ENCODE measurements at regions not wholly inside any gene's neighbourhood (a gene's known extent, or its start where the extent isn't known, plus 50 kb on each side); places are given as distances from the start of the nearest gene placed in this dataset.

DNA sequence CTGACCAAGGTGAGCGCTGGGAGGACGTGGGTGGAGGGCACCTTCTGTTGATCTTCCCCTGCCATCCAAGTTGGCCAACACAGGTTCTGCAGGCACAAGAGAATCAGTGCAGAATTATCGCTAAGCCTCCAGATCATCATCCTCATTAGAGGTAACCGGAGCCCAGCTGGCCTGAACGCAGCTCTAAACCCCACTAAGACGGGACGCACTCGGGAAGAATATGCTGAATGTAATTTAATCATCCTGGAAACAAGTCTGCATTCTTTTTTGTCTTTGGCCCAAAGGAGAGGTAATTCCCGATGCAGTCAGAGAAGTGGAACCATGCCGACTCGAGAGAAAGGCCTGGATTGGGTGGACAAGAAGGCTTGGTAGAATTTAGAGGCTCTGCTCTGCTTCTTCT is 111.0 kb upstream of the GSC start:
- H3K27me3 ChIP-seq (replicated peaks; ENCODE audit: control insufficient read depth, insufficient read depth, low read length, poor library complexity, severe bottlenecking): no peaks in the 10 kb centered on the region
- no peak overlapping the region for H3K27ac ChIP-seq (ENCODE audit: insufficient read depth, low read length, poor library complexity, severe bottlenecking)
- DNase-seq: no peak
- H3K4me3 ChIP-seq (ENCODE audit: insufficient read depth, low read depth, low read length, poor library complexity, severe bottlenecking): no peak overlapping the region
- H3K9me3 ChIP-seq (ENCODE audit: control insufficient read depth, low read length): no peaks in the 10 kb centered on the region
- no peaks in the 10 kb centered on the region for H3K36me3 ChIP-seq (ENCODE audit: control insufficient read depth, insufficient read depth, low read length)
- H3K4me1 ChIP-seq (ENCODE audit: control insufficient read depth, insufficient read depth, low read length, poor library complexity, severe bottlenecking): no peaks in the 10 kb centered on the region

- H3K9me3 ChIP-seq (ENCODE audit: control insufficient read depth, low read length): no peaks in the 10 kb centered on the region
- no peaks in the 10 kb centered on the region for H3K4me1 ChIP-seq (ENCODE audit: control insufficient read depth, insufficient read depth, low read length, poor library complexity, severe bottlenecking)
- H3K27ac ChIP-seq (ENCODE audit: insufficient read depth, low read length, poor library complexity, severe bottlenecking): no peak overlapping the region
- no peak for DNase-seq
- no peak overlapping the region for H3K4me3 ChIP-seq (ENCODE audit: insufficient read depth, low read depth, low read length, poor library complexity, severe bottlenecking)
- H3K36me3 ChIP-seq (ENCODE audit: control insufficient read depth, insufficient read depth, low read length): no peaks in the 10 kb centered on the region
- no peaks in the 10 kb centered on the region for H3K27me3 ChIP-seq (replicated peaks; ENCODE audit: control insufficient read depth, insufficient read depth, low read length, poor library complexity, severe bottlenecking)
Observed at GRCh38 chr14:94880106-94880505, 110.2 kb upstream of the GSC start.

DNA sequence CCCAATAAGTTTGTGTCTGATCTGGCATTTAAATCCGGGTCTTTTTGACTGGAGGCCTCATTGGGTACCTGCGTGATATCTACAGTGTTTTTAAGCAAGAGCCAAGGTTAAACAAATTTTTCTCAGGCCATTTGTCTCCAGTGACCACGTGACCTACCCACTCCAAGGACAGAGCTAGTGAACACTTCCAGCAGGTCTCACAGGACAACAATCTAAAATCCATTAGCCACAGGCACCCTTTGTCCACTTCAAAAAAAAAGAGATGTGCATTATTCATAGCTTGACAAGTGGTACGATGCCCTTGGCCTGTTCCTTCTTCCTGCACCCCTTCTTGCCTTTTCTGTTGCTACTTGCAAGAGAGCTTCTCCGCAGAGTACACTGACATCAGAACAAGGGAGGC is 109.6 kb upstream of the GSC start:
- no peaks in the 10 kb centered on the region for H3K27me3 ChIP-seq (replicated peaks; ENCODE audit: control insufficient read depth, insufficient read depth, low read length, poor library complexity, severe bottlenecking)
- no peaks in the 10 kb centered on the region for H3K9me3 ChIP-seq (ENCODE audit: control insufficient read depth, low read length)
- no peak overlapping the region for H3K4me3 ChIP-seq (ENCODE audit: insufficient read depth, low read depth, low read length, poor library complexity, severe bottlenecking)
- H3K27ac ChIP-seq (ENCODE audit: insufficient read depth, low read length, poor library complexity, severe bottlenecking): no peak overlapping the region
- no peaks in the 10 kb centered on the region for H3K36me3 ChIP-seq (ENCODE audit: control insufficient read depth, insufficient read depth, low read length)
- no peak for DNase-seq
- H3K4me1 ChIP-seq (ENCODE audit: control insufficient read depth, insufficient read depth, low read length, poor library complexity, severe bottlenecking): no peaks in the 10 kb centered on the region

DNA sequence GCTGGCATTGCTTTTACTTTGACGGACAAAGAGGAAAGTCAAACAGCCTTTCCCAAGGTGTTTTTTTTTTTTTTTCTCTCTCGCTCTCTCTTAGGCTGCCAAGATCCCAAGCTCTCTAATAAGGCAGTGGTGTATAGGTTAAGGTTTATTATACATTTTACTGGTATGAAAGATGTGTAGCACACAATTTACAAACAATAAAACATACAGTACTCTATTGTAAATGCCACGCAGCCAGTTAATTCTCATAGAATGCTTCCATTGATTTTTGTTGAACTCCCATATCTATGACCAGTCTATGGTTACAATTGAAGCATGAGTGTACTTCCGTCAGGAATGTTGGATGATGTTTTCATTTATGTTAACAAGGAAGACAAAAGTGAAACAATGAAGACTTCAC is 106.4 kb upstream of the GSC start:
- Histone ChIP-seq H3K36me3 (ENCODE audit: control insufficient read depth, insufficient read depth, low read length) (no peaks in the 10 kb centered on the region), H3K4me1 (ENCODE audit: control insufficient read depth, insufficient read depth, low read length, poor library complexity, severe bottlenecking) (no peaks in the 10 kb centered on the region), H3K27me3 (replicated peaks; ENCODE audit: control insufficient read depth, insufficient read depth, low read length, poor library complexity, severe bottlenecking) (peaks cover 2% of the 10 kb centered on the region), H3K4me3 (ENCODE audit: insufficient read depth, low read depth, low read length, poor library complexity, severe bottlenecking) (no peak overlapping the region), H3K27ac (ENCODE audit: insufficient read depth, low read length, poor library complexity, severe bottlenecking) (no peak overlapping the region), H3K9me3 (ENCODE audit: control insufficient read depth, low read length) (no peaks in the 10 kb centered on the region)
- DNase-seq: no peak

DNA sequence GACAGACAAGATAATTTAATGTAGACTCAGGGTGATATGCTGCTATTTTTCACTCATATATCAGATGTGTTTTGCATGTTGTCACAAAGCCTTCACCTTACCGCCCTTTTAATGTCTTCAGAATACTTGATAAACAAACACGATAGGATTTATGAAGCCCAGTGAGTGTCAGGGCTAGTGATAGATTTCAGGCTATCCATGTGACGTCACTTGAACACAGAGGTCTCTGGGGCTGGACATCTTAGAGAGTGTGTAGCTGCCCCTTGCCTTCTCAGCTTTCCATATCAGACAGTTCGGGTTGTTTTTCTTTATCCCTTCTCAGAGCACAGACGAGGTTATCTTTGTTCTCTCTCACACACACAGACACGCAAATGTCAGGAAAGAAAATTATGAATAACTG is 105.3 kb upstream of the GSC start:
- no peak for DNase-seq
- Histone ChIP-seq H3K36me3 (ENCODE audit: control insufficient read depth, insufficient read depth, low read length) (no peaks in the 10 kb centered on the region), H3K4me3 (ENCODE audit: insufficient read depth, low read depth, low read length, poor library complexity, severe bottlenecking) (no peak overlapping the region), H3K27ac (ENCODE audit: insufficient read depth, low read length, poor library complexity, severe bottlenecking) (no peak overlapping the region), H3K4me1 (ENCODE audit: control insufficient read depth, insufficient read depth, low read length, poor library complexity, severe bottlenecking) (no peaks in the 10 kb centered on the region), H3K27me3 (replicated peaks; ENCODE audit: control insufficient read depth, insufficient read depth, low read length, poor library complexity, severe bottlenecking) (peaks cover 2% of the 10 kb centered on the region), H3K9me3 (ENCODE audit: control insufficient read depth, low read length) (no peaks in the 10 kb centered on the region)

DNA sequence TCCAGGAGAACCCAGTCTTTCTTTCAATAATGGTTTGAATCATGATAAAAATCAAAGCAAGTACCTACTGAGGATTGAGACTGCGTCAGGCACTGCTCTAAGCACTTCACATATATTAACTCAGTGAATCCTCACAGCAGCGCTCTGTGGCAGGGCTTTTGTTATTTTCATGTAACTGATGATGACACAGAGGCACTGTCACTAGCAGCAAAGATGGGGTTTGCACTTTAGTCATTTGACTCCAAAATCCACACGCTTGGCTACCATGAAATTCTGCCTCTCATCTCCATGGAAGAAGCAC is 98.8 kb upstream of the GSC start:
- Histone ChIP-seq H3K4me3 (ENCODE audit: insufficient read depth, low read depth, low read length, poor library complexity, severe bottlenecking) (no peak overlapping the region), H3K9me3 (ENCODE audit: control insufficient read depth, low read length) (no peaks in the 10 kb centered on the region)

DNA sequence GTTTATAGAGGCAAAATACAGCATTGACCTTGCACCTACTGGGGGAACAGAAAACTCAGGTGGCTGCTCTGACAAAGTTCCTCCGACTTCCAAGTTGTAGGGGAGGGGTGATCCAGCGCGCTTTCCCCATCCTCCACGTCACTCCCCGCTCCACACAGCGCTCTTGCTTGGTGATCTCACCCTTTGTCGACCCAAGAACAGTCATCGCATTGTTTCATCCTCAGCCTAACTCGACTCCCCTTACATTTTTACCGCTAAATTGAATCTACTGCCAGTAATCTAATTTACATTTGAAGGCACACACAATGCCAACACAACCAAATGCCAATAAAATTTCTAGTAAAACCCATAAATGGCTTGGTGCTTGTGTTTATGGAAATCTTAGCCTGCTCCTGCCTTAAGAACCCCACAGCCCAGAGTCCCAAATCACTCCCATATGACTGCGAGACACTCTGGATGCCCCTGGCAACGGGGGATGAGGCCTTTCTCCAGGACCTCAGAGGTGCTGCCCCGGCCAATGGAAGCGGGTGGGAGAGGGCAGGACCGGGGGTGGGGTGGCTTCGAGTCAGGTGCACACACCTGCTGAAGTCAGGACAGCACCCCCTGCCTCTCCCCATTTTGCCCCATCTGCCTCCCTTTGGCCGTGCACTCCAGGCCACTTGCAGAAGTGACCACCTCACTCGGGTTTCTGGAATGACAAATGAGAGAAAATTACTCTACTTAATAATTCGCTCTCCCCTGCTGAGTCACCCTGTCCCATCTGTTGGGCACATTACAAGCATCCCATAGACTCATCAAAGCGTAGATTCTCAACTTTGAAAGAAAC is 98.2 kb upstream of the GSC start:
- DNase-seq: no peak
- H3K4me3 ChIP-seq (ENCODE audit: insufficient read depth, low read depth, low read length, poor library complexity, severe bottlenecking): no peak overlapping the region
- H3K27me3 ChIP-seq (replicated peaks; ENCODE audit: control insufficient read depth, insufficient read depth, low read length, poor library complexity, severe bottlenecking): peaks cover 1% of the 10 kb centered on the region
- H3K4me1 ChIP-seq (ENCODE audit: control insufficient read depth, insufficient read depth, low read length, poor library complexity, severe bottlenecking): no peaks in the 10 kb centered on the region
- H3K27ac ChIP-seq (ENCODE audit: insufficient read depth, low read length, poor library complexity, severe bottlenecking): no peak overlapping the region
- no peaks in the 10 kb centered on the region for H3K9me3 ChIP-seq (ENCODE audit: control insufficient read depth, low read length)
- H3K36me3 ChIP-seq (ENCODE audit: control insufficient read depth, insufficient read depth, low read length): no peaks in the 10 kb centered on the region

More for the DNA sequence above, 98.8 kb upstream of the GSC start:
- Histone ChIP-seq H3K4me1 (ENCODE audit: control insufficient read depth, insufficient read depth, low read length, poor library complexity, severe bottlenecking) (no peaks in the 10 kb centered on the region), H3K36me3 (ENCODE audit: control insufficient read depth, insufficient read depth, low read length) (no peaks in the 10 kb centered on the region), H3K27me3 (replicated peaks; ENCODE audit: control insufficient read depth, insufficient read depth, low read length, poor library complexity, severe bottlenecking) (peaks cover 1% of the 10 kb centered on the region), H3K27ac (ENCODE audit: insufficient read depth, low read length, poor library complexity, severe bottlenecking) (no peak overlapping the region)
- no peak for DNase-seq

GRCh38 chr14:94867209-94867608 is 97.3 kb upstream of the GSC start:
- no peaks in the 10 kb centered on the region for H3K4me1 ChIP-seq (ENCODE audit: control insufficient read depth, insufficient read depth, low read length, poor library complexity, severe bottlenecking)
- DNase-seq: no peak
- no peak overlapping the region for H3K27ac ChIP-seq (ENCODE audit: insufficient read depth, low read length, poor library complexity, severe bottlenecking)

GRCh38 chr14:94864387-94865195 is 94.7 kb upstream of the GSC start:
- H3K36me3 ChIP-seq (ENCODE audit: control insufficient read depth, insufficient read depth, low read length): no peaks in the 10 kb centered on the region
- no peak for DNase-seq
- no peaks in the 10 kb centered on the region for H3K4me1 ChIP-seq (ENCODE audit: control insufficient read depth, insufficient read depth, low read length, poor library complexity, severe bottlenecking)
- H3K27ac ChIP-seq (ENCODE audit: insufficient read depth, low read length, poor library complexity, severe bottlenecking): no peak overlapping the region
- H3K4me3 ChIP-seq (ENCODE audit: insufficient read depth, low read depth, low read length, poor library complexity, severe bottlenecking): no peak overlapping the region
- H3K9me3 ChIP-seq (ENCODE audit: control insufficient read depth, low read length): no peaks in the 10 kb centered on the region
- peaks cover 3% of the 10 kb centered on the region for H3K27me3 ChIP-seq (replicated peaks; ENCODE audit: control insufficient read depth, insufficient read depth, low read length, poor library complexity, severe bottlenecking)

More at GRCh38 chr14:94867209-94867608, 97.3 kb upstream of the GSC start:
- Histone ChIP-seq H3K36me3 (ENCODE audit: control insufficient read depth, insufficient read depth, low read length) (no peaks in the 10 kb centered on the region), H3K9me3 (ENCODE audit: control insufficient read depth, low read length) (no peaks in the 10 kb centered on the region), H3K27me3 (replicated peaks; ENCODE audit: control insufficient read depth, insufficient read depth, low read length, poor library complexity, severe bottlenecking) (peaks cover 3% of the 10 kb centered on the region), H3K4me3 (ENCODE audit: insufficient read depth, low read depth, low read length, poor library complexity, severe bottlenecking) (no peak overlapping the region)

DNA sequence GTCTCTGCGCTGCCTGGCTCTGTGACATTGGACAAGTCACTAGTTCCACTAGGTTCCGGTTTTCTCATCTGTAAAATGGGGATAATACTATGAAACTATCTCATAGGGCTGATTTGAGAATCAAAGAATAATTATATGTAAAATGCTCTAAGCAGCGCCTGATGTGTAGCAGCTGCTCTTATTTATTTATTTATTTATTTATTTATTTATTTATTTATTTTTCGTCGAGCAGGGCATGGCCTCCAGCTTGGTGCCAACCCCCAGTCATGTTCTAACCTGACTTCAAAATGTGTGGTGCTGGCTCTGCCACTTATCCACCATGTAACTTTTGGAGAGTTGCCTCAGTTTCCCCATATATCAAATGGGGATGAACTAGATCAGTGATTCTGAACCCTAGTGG is 93.5 kb upstream of the GSC start:
- peaks cover 3% of the 10 kb centered on the region for H3K27me3 ChIP-seq (replicated peaks; ENCODE audit: control insufficient read depth, insufficient read depth, low read length, poor library complexity, severe bottlenecking)
- H3K4me1 ChIP-seq (ENCODE audit: control insufficient read depth, insufficient read depth, low read length, poor library complexity, severe bottlenecking): no peaks in the 10 kb centered on the region
- DNase-seq: no peak
- no peaks in the 10 kb centered on the region for H3K36me3 ChIP-seq (ENCODE audit: control insufficient read depth, insufficient read depth, low read length)
- no peak overlapping the region for H3K27ac ChIP-seq (ENCODE audit: insufficient read depth, low read length, poor library complexity, severe bottlenecking)
- no peak overlapping the region for H3K4me3 ChIP-seq (ENCODE audit: insufficient read depth, low read depth, low read length, poor library complexity, severe bottlenecking)
- no peaks in the 10 kb centered on the region for H3K9me3 ChIP-seq (ENCODE audit: control insufficient read depth, low read length)
